ENCODE measurements at regions not wholly inside any gene's neighbourhood (a gene's known extent, or its start where the extent isn't known, plus 50 kb on each side); places are given as distances from the start of the nearest gene placed in this dataset.
"Not testable (repeated sequence)": the region's sequence is repeated elsewhere in the genome, so short reads cannot be mapped to it uniquely, and the experiment has no call there.

GRCh38 chr5:138635265-138635664 lies 60.1 kb upstream of the HSPA9 start:
- FAIRE-seq = no peak
- POLR2A ChIA-PET = no interaction called here
- in situ Hi-C loops (cut with MboI) = loop anchor here (25.0 kb wide), 1 partner anchor 627 kb away; no protein-coding TSS in a partner anchor

GRCh38 chr5:138634804-138635203 lies 59.6 kb upstream of the HSPA9 start:
- in situ Hi-C loops (cut with MboI) = loop anchor here (25.0 kb wide), 1 partner anchor 627 kb away; no protein-coding TSS in a partner anchor
- H3K9me3 ChIP-seq (replicated peaks; ENCODE audit: control insufficient read depth, insufficient read depth, low read length); H3K79me2 ChIP-seq (ENCODE audit: control insufficient read depth, insufficient read depth, low read length); H3K4me3 ChIP-seq; H2AFZ ChIP-seq (ENCODE audit: control insufficient read depth, low read depth, low read length); H4K20me1 ChIP-seq (ENCODE audit: control insufficient read depth, insufficient read depth); H3K9ac ChIP-seq (ENCODE audit: control insufficient read depth, insufficient read depth, low read length); H3K27ac ChIP-seq (ENCODE audit: control insufficient read depth, insufficient read depth); intact Hi-C loops (cut with micrococcal nuclease; ENCODE audit: unreplicated experiment); H3K36me3 ChIP-seq (ENCODE audit: control insufficient read depth in 2 of 2, insufficient read depth in 2 of 2, low read length in 1 of 2); H3K4me2 ChIP-seq (ENCODE audit: control insufficient read depth, insufficient read depth); BruUV-seq (replicated peaks); FAIRE-seq; H3K27me3 ChIP-seq (replicated peaks in 1 of 2; ENCODE audit: control insufficient read depth in 2 of 2, insufficient read depth in 2 of 2, low read length in 1 of 2); DNase-seq (ENCODE audit: low read depth, low spot score); H3K4me1 ChIP-seq (ENCODE audit: control insufficient read depth, insufficient read depth, low read length); SMC1A ChIA-PET (ENCODE audit: uncharacterized antibody, unreplicated experiment); POLR2A ChIA-PET; ATAC-seq: not testable (repeated sequence)
- RAD21 ChIA-PET (ENCODE audit: unreplicated experiment) = interaction anchor here (1.4 to 1.9 kb wide), 2 partner anchors 30 to 55 kb away, joined by 4 to 6 read pairs; no protein-coding TSS in a partner anchor
- WGBS (ENCODE audit: insufficient coverage, insufficient replicate concordance, low lambda C conversion rate, missing lambda C conversion rate) = 71% methylated on average over 2 of the region's 4 CpGs
- CTCF ChIA-PET = interaction anchor here (1.0 to 2.4 kb wide), 2 partner anchors 51 to 617 kb away, joined by 3 to 9 read pairs; no protein-coding TSS in a partner anchor

More at GRCh38 chr5:138635265-138635664, 60.1 kb upstream of the HSPA9 start:
- ChIA-PET RAD21 (ENCODE audit: unreplicated experiment) (interaction anchor here (1.4 to 1.9 kb wide), 2 partner anchors 31 to 56 kb away, joined by 4 to 6 read pairs; no protein-coding TSS in a partner anchor), CTCF (interaction anchor here (1.0 kb wide), 1 partner anchor 616 kb away, joined by 3 read pairs; no protein-coding TSS in a partner anchor), SMC1A (ENCODE audit: uncharacterized antibody, unreplicated experiment) (no interaction called here)
- TF ChIP-seq MAX (IDR thresholded peaks at IDR 0.05; ENCODE audit: low read depth, low read length) = no peak
- Histone ChIP-seq H3K27ac (ENCODE audit: control insufficient read depth, insufficient read depth) (no peak overlapping the region), H3K36me3 (ENCODE audit: control insufficient read depth in 2 of 2, insufficient read depth in 2 of 2, low read length in 1 of 2) (no peaks in the 10 kb centered on the region), H3K4me3 (no peak overlapping the region), H3K4me1 (ENCODE audit: control insufficient read depth, insufficient read depth, low read length) (no peaks in the 10 kb centered on the region), H3K27me3 (replicated peaks in 1 of 2; ENCODE audit: control insufficient read depth in 2 of 2, insufficient read depth in 2 of 2, low read length in 1 of 2) (no peaks in the 10 kb centered on the region; a peak in 1 of 4 replicates), H4K20me1 (ENCODE audit: control insufficient read depth, insufficient read depth) (no peaks in the 10 kb centered on the region), H2AFZ (ENCODE audit: control insufficient read depth, low read depth, low read length) (no peak overlapping the region), H3K79me2 (ENCODE audit: control insufficient read depth, insufficient read depth, low read length) (no peaks in the 10 kb centered on the region), H3K9ac (ENCODE audit: control insufficient read depth, insufficient read depth, low read length) (no peak overlapping the region), H3K9me3 (replicated peaks; ENCODE audit: control insufficient read depth, insufficient read depth, low read length) (no peaks in the 10 kb centered on the region), H3K4me2 (ENCODE audit: control insufficient read depth, insufficient read depth) (no peak overlapping the region)
- ATAC-seq = no peak
- DNase-seq (ENCODE audit: low read depth, low spot score) = no peak
- 53% methylated on average over 3 of the region's 3 CpGs for WGBS (ENCODE audit: insufficient coverage, insufficient replicate concordance, low lambda C conversion rate, missing lambda C conversion rate)
- intact Hi-C loops (cut with micrococcal nuclease; ENCODE audit: unreplicated experiment) = no loop called here
- BruUV-seq (replicated peaks) = no TSS peak

Measured in GM12878 (cell line).